GM19023 (cell line): ENCODE measurements at regions not wholly inside any gene's neighbourhood (a gene's known extent, or its start where the extent isn't known, plus 50 kb on each side); places are given as distances from the start of the nearest gene placed in this dataset.
"Not testable (repeated sequence)": the region's sequence is repeated elsewhere in the genome, so short reads cannot be mapped to it uniquely, and the experiment has no call there.

ENCODE experiments used
- ATAC-seq: cut with Tn5 transposase; IDR thresholded peaks from one replicate; pipeline ENCODE4 v1.9.1; 2021; ENCODE audit warnings: mild to moderate bottlenecking, moderate library complexity; ENCODE audit not compliant: unreplicated experiment

- ATAC-seq, result no peak
These were observed 89.3 kb downstream of the MRPL14 start for GRCh38 chr6:44037847-44038542.

GRCh38 chr6:44037276-44037675, 90.0 kb downstream of the MRPL14 start:
- ATAC-seq, result not testable (repeated sequence)

DNA sequence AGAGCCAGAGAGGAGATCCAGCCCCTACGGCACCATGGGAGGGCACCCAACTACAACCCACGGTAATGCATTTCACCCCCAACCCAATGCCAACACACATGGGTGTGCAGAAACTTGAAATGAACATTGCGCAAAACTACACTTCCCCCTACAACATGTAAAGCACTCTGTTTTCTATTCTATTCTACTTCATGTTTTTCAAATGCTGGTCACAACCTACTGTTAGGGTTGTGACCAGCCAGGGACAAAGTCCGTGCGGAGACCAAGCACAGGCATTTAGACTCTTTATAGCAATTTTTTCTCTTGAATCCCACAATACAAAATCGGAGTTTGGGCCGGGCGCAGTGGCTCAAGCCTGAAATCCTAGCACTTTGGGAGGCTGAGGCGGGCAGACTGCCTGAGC, 90.6 kb downstream of the MRPL14 start:
- ATAC-seq, result no peak

- no peak for ATAC-seq
These were observed 91.1 kb downstream of the MRPL14 start for GRCh38 chr6:44036196-44036595.

- ATAC-seq, result no peak
These were observed 91.6 kb downstream of the MRPL14 start for GRCh38 chr6:44035621-44036020.

DNA sequence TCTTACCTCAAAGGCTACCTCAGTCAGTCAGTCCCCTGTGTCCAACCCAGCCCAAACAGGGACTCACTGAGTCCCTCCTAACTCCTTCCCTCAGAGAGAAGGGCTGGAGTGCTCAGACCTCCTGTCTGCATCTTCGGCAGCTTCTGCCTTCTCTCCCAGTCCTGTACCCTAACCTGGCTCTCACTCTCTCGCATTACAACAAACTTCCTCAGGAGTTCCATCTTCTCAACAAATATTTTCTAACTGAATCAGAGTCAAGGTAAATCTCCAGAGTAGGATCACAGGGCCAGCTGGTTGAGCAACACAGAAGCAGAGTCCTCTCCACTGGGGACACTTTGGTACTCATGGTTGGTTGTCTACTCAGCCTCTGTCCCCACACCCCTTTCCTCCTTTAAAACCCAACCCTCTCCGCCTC, 92.3 kb downstream of the MRPL14 start:
- no peak for ATAC-seq

DNA sequence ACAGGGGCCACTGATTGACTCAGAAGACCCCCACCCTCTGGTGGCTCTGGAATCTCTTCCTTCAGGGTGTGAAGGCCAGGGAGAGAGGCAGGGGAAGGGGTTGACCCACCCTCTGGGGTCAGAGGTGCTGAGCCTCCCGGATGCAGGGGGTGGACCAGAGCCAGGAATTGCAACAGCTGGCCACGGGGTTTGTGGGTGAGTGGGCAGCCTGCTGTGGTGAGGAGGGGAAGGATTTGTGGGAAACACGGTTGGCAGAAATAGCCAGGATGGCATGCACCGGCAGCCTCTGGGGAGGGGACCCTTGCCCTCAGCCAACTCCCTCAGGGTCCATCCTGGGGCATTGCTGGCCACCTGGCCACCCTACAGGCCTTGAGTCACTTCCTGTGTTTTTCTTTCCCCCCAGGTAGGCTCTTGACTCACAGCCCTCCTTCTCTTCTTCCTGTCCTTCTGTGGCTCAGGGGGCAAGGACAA, 92.8 kb downstream of the MRPL14 start:
- no peak for ATAC-seq

- no peak for ATAC-seq
These were observed 96.3 kb downstream of the MRPL14 start for GRCh38 chr6:44030812-44031454.

DNA sequence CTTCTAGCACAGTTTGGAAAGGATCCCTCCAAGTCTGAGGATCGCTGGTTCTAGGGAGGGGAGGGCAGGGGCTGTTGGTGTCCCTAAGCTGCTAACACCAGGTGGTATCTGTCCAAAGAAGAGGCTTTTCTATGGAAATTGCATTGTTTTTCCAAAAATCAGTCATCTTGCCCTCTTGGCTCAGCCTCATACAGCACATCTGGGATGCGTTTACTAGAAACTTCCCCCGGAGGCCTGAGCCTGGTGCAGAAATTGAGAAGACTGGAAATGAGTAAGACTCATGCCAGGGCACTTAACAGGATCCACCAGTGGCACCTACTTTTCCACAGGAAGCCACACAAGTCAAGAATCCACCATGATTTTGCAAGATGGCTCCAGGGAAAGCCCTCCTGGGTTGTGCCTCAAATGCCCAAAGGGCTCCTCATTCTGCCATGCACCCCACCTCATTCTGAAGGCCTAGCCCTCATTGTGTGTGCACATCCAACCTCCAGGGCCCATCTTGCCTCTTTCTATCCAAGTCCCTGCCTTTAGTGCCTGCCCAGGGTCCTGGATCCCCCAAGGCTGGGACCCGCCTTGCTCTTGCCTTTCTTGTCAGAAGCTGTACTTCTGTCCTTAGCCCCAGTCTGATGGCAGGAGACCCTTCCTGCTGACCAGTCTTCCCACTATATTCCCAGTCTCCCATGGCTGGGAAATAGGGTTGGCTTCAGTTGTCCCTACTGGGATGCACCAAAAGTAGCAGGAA, 97.6 kb downstream of the MRPL14 start:
- no peak for ATAC-seq

DNA sequence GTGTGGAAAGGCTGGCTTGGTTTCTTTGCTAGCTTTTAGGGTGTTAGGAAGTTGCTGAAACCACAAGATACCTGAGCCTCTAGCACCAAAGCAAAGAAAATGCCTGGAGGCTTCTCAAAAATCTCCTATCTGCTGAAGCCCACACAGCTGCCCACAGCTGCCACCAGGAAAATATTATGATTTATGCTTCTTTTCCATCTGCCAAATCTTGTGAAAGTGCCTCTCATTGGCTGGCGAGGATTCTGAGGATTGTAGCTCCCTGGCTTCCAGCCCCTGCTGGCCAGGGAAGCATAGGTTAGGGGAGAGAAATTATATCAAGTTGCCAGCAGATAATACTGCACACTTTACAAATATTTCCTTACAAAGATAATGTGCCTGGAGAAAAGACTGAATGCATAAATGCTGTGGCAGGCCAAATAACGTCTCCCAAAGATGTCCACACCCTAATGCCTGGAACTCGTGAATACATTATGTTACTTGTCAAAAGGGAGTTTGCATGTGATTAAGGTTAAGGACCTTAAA, 98.4 kb downstream of the MRPL14 start:
- ATAC-seq, result no peak

GRCh38 chr6:44025226-44025625, 102.0 kb downstream of the MRPL14 start:
- no peak for ATAC-seq

- ATAC-seq, result no peak
These were observed 102.6 kb downstream of the MRPL14 start for GRCh38 chr6:44024574-44025219.

DNA sequence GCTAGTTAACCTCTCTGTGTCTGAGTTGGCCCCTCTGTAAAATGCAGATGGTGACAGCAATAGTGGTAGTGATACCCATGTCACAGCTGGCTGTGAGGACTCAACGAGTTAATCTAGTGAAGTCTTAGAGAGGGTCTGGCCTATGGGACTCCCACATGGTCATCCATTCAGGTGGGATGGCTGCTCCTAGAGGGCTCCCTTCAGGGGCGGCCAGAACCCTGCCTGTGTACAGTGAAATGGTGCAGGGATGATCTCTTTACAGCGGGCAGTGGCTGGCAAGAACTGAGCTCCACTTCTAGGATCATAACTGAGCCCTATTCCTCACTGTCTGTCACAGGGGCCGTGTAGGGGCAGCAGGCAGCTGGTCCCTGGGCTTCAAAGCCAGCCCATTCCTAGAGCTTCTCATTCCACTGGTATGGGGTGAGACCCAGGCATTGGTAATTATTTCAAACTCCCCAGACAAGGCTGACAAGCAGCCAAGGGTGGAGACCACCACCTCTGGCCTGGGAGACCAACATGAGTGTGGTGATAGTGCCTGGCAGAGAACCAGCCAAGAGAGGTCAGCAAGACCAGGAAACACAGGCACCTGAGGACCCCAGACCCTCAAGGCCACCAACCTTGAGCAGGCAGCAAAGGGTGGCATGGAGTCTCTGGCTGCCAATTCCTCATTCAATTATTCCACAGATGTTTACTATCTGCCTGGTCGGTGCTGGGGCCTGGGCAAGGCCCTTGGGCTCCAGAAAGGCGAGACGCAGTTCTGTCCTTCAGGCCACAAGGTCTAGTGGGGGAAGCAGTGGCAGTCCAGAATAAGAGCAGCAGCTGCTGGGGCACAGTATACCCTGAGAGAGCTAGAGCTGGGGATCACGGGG, 103.4 kb downstream of the MRPL14 start:
- ATAC-seq, result no peak

- ATAC-seq, result no peak
These were observed 104.4 kb downstream of the MRPL14 start for GRCh38 chr6:44022671-44023352.

GRCh38 chr6:44022296-44022661, 105.0 kb downstream of the MRPL14 start:
- ATAC-seq, result no peak

- no peak for ATAC-seq
These were observed 105.5 kb downstream of the MRPL14 start for GRCh38 chr6:44021589-44022295.

GRCh38 chr6:44020664-44021425, 106.4 kb downstream of the MRPL14 start:
- ATAC-seq, result no peak

- ATAC-seq, result no peak
These were observed 107.1 kb downstream of the MRPL14 start for GRCh38 chr6:44020148-44020547.
